IMR-90 (cell line): ENCODE measurements at regions not wholly inside any gene's neighbourhood (a gene's known extent, or its start where the extent isn't known, plus 50 kb on each side); places are given as distances from the start of the nearest gene placed in this dataset.

ENCODE experiments used
- ATAC-seq: fragments of 200-7000 bp; cut with Tn5 transposase; 2 replicates; pipeline ENCODE4 v1.9.1; 2020; ENCODE audit warnings: low read depth, mild to moderate bottlenecking, moderate library complexity
- BruUV-seq: library from RNA; stranded (reverse); fragments of 400-500 nt; replicated peaks from 2 replicates; lab custom pipeline; 2021; lab: Mats Ljungman, UMichigan
- CTCF ChIA-PET: fragments of 300-600 bp; formaldehyde crosslinking; extraction: SDS; loops from one replicate; lab custom pipeline; 2021; ENCODE audit warnings: antibody characterized with exemption; lab: Yijun Ruan, JAX
- POLR2A ChIA-PET: fragments of 300-600 bp; sonication (Branson Sonifier 250); formaldehyde crosslinking; loops from one replicate; lab custom pipeline; 2022; ENCODE audit warnings: antibody characterized with exemption; ENCODE audit not compliant: unreplicated experiment; lab: Charles Lee
- DNase-seq: peaks from one replicate; pipeline ENCODE4 v3.0.0; 2013
- H2AFZ ChIP-seq: replicated peaks from 2 replicates; pipeline ENCODE3; 2013; ENCODE audit warnings: low read length, mild to moderate bottlenecking; ENCODE audit not compliant: poor library complexity
- H2AK5ac ChIP-seq: 2 replicates; pipeline ENCODE4 v1.6.1; 2013; ENCODE audit warnings: low read depth, low read length, inconsistent platforms
- H2AK9ac ChIP-seq: replicated peaks from 2 replicates; pipeline ENCODE3; 2013; ENCODE audit warnings: mild to moderate bottlenecking, low read depth, low read length, moderate library complexity; ENCODE audit not compliant: poor library complexity
- H2BK120ac ChIP-seq: 2 replicates; pipeline ENCODE4 v1.6.1; 2013; ENCODE audit warnings: low read depth, low read length, inconsistent platforms
- H2BK15ac ChIP-seq: 3 replicates; pipeline ENCODE4 v1.6.1; 2013; ENCODE audit warnings: low read depth, low read length, inconsistent platforms
- H2BK20ac ChIP-seq: 2 replicates; pipeline ENCODE4 v1.6.1; 2013; ENCODE audit warnings: low read depth, mild to moderate bottlenecking, inconsistent platforms, low read length, moderate library complexity
- H2BK5ac ChIP-seq: 2 replicates; pipeline ENCODE4 v1.6.1; 2013; ENCODE audit warnings: mild to moderate bottlenecking, low read depth, low read length, inconsistent platforms; ENCODE audit not compliant: poor library complexity, severe bottlenecking
- H3K14ac ChIP-seq: replicated peaks from 2 replicates; pipeline ENCODE4 v1.6.1; 2013; ENCODE audit warnings: low read depth, low read length, inconsistent platforms
- H3K18ac ChIP-seq: 2 replicates; pipeline ENCODE4 v1.6.1; 2013; ENCODE audit warnings: low read depth, low read length, control low read depth
- H3K23ac ChIP-seq: 2 replicates; pipeline ENCODE4 v1.6.1; 2013; ENCODE audit warnings: low read depth, low read length, inconsistent platforms
- H3K27ac ChIP-seq: 2 replicates; pipeline ENCODE4 v1.5.1; 2013; ENCODE audit warnings: mild to moderate bottlenecking, control low read depth, low read length; ENCODE audit not compliant: insufficient read depth
- H3K27me3 ChIP-seq: 2 replicates; pipeline ENCODE4 v1.6.1; 2013; ENCODE audit warnings: low read length; ENCODE audit not compliant: control insufficient read depth, insufficient read depth
- H3K36me3 ChIP-seq: 2 replicates; pipeline ENCODE4 v1.6.1; 2013; ENCODE audit warnings: low read length, mixed read lengths; ENCODE audit not compliant: control insufficient read depth, insufficient read depth
- H3K4ac ChIP-seq: 2 replicates; pipeline ENCODE4 v1.6.1; 2013; ENCODE audit warnings: low read depth, low read length, inconsistent platforms
- H3K4me1 ChIP-seq: 2 replicates; pipeline ENCODE4 v1.6.1; 2013; ENCODE audit warnings: low read length, mixed read lengths; ENCODE audit not compliant: control insufficient read depth, insufficient read depth
- H3K4me2 ChIP-seq: 2 replicates; pipeline ENCODE4 v1.6.1; 2013; ENCODE audit warnings: low read depth, mild to moderate bottlenecking, control low read depth, low read length, moderate library complexity
- H3K4me3 ChIP-seq: 2 replicates; pipeline ENCODE4 v1.5.1; 2013; ENCODE audit warnings: low read depth, mild to moderate bottlenecking, control low read depth, low read length, moderate library complexity; ENCODE audit not compliant: insufficient read depth
- H3K56ac ChIP-seq: 2 replicates; pipeline ENCODE4 v1.6.1; 2013; ENCODE audit warnings: low read length, inconsistent platforms; ENCODE audit not compliant: insufficient read depth; ENCODE audit errors: extremely low read depth
- H3K79me1 ChIP-seq, 2 experiments: 2 replicates each; pipeline ENCODE4 v1.6.1; 2013; ENCODE audit warnings: low read length in 2 of 2, inconsistent platforms in 1 of 2, low read depth in 1 of 2
- H3K9ac ChIP-seq: 2 replicates; pipeline ENCODE4 v1.6.1; 2013; ENCODE audit warnings: low read depth, low read length, control low read depth
- H3K9me1 ChIP-seq: 2 replicates; pipeline ENCODE4 v1.6.1; 2013; ENCODE audit warnings: low read length, inconsistent platforms; ENCODE audit not compliant: insufficient read depth
- H3K9me3 ChIP-seq: 2 replicates; pipeline ENCODE4 v1.6.1; 2013; ENCODE audit warnings: low read length; ENCODE audit not compliant: control insufficient read depth, insufficient read depth
- H4K20me1 ChIP-seq: 2 replicates; pipeline ENCODE4 v1.6.1; 2013; ENCODE audit warnings: low read length, inconsistent platforms; ENCODE audit not compliant: insufficient read depth
- H4K5ac ChIP-seq: 2 replicates; pipeline ENCODE4 v1.6.1; 2013; ENCODE audit warnings: mild to moderate bottlenecking, low read depth, low read length, control low read depth
- H4K8ac ChIP-seq, 2 experiments: 2 replicates each; pipeline ENCODE4 v1.6.1; 2013; ENCODE audit warnings: low read depth in 2 of 2, low read length in 2 of 2, control low read depth in 1 of 2, inconsistent platforms in 1 of 2
- H4K91ac ChIP-seq: 2 replicates; pipeline ENCODE4 v1.6.1; 2013; ENCODE audit warnings: low read depth, low read length, inconsistent platforms; ENCODE audit not compliant: insufficient read depth
- BHLHE40 ChIP-seq: fragments of 150-350 bp; IDR thresholded peaks from 2 replicates; pipeline ENCODE4 v1.6.1; 2016; ENCODE audit warnings: mild to moderate bottlenecking, low read depth, low read length
- CEBPB ChIP-seq: IDR thresholded peaks from 2 replicates; pipeline ENCODE4 v1.6.1; 2012; ENCODE audit warnings: low read depth, low read length, improper control_type of control experiment
- CHD1 ChIP-seq: IDR thresholded peaks from 2 replicates; pipeline ENCODE4 v1.6.1; 2012; ENCODE audit warnings: low read depth, low read length, improper control_type of control experiment
- CTCF ChIP-seq: conservative IDR thresholded peaks from 2 replicates; pipeline ENCODE4 v1.5.1; 2012; ENCODE audit warnings: mild to moderate bottlenecking, low read depth, low read length, improper control_type of control experiment
- ELK1 ChIP-seq: fragments of 150-350 bp; IDR thresholded peaks from 2 replicates; pipeline ENCODE4 v1.6.1; 2016; ENCODE audit warnings: low read depth, mild to moderate bottlenecking, low read length, moderate library complexity, borderline replicate concordance
- FOS ChIP-seq: fragments of 150-350 bp; IDR thresholded peaks from 2 replicates; pipeline ENCODE4 v1.6.1; 2016; ENCODE audit warnings: low read depth, low read length
- MAFK ChIP-seq: IDR thresholded peaks from 2 replicates; pipeline ENCODE4 v1.6.1; 2012; ENCODE audit warnings: low read depth, low read length, improper control_type of control experiment
- MAZ ChIP-seq: IDR thresholded peaks from 2 replicates; pipeline ENCODE4 v1.6.1; 2012; ENCODE audit warnings: low read depth, mild to moderate bottlenecking, low read length, improper control_type of control experiment, moderate library complexity, borderline replicate concordance
- MXI1 ChIP-seq: IDR thresholded peaks from 2 replicates; pipeline ENCODE4 v1.6.1; 2012; ENCODE audit warnings: low read depth, mild to moderate bottlenecking, low read length, moderate library complexity, borderline replicate concordance
- NFE2L2 ChIP-seq: fragments of 150-350 bp; IDR thresholded peaks from 2 replicates; pipeline ENCODE4 v1.6.1; 2016; ENCODE audit warnings: low read depth, mild to moderate bottlenecking, low read length
- POLR2A ChIP-seq: IDR thresholded peaks from 2 replicates; pipeline ENCODE4 v1.6.1; 2012; ENCODE audit warnings: mild to moderate bottlenecking, low read depth, low read length
- RAD21 ChIP-seq: IDR thresholded peaks from 2 replicates; pipeline ENCODE4 v1.6.1; 2012; ENCODE audit warnings: low read length, improper control_type of control experiment
- RCOR1 ChIP-seq: IDR thresholded peaks from 2 replicates; pipeline ENCODE4 v1.6.1; 2012; ENCODE audit warnings: mild to moderate bottlenecking, low read length, improper control_type of control experiment; ENCODE audit not compliant: insufficient replicate concordance
- RFX5 ChIP-seq: IDR thresholded peaks from 2 replicates; pipeline ENCODE4 v1.8.0; 2012; ENCODE audit warnings: low read depth, mild to moderate bottlenecking, low read length, moderate library complexity
- SMC3 ChIP-seq: fragments of 150-350 bp; IDR thresholded peaks from 2 replicates; pipeline ENCODE4 v1.6.1; 2016; ENCODE audit warnings: low read depth, mild to moderate bottlenecking, antibody characterized with exemption, low read length, moderate library complexity
- USF2 ChIP-seq: fragments of 150-350 bp; IDR thresholded peaks from 2 replicates; pipeline ENCODE4 v1.6.1; 2017; ENCODE audit warnings: mild to moderate bottlenecking, antibody characterized with exemption, low read length, low read depth
- WGBS, 2 experiments: methylation state at CpG; one replicate each; pipeline versions ENCODE4 v1.1.5 to v1.1.7; 2013; ENCODE audit warnings: missing lambda C conversion rate in 2 of 2; ENCODE audit not compliant: insufficient read length in 1 of 2; ENCODE audit errors: extremely low coverage in 2 of 2; 5-methylcytosine and 5-hydroxymethylcytosine counted together
- dilution Hi-C: fragments of 300-500 bp; cut with HindIII; formaldehyde crosslinking; loops from one replicate; pipeline ENCODE4 v1.14.3; 2018; ENCODE audit warnings: low sequenced_read_pairs; ENCODE audit not compliant: unreplicated experiment
- in situ Hi-C: fragments of 300-500 bp; cut with MboI; formaldehyde crosslinking; loops from 3 replicates; pipeline ENCODE4 v1.14.3; 2019; ENCODE audit warnings: low sequenced_read_pairs, inconsistent platforms, mixed read lengths
- intact Hi-C: fragments of 100-400 bp; cut with micrococcal nuclease; formaldehyde crosslinking; loops from 2 replicates; pipeline ENCODE4 v1.10.0; 2022

GRCh38 chr1:234841281-234841680 lies 231.3 kb upstream of the IRF2BP2 start:
- no peak overlapping the region for H3K4me3 ChIP-seq
- H3K9ac ChIP-seq = no peak overlapping the region
- no peaks in the 10 kb centered on the region for H3K79me1 ChIP-seq
- no peak overlapping the region for H2BK5ac ChIP-seq
- H3K27ac ChIP-seq = no peak overlapping the region
- in situ Hi-C loops = no loop called here
- no peaks in the 10 kb centered on the region; the same call in 1 of the 2 replicates for H3K9me1 ChIP-seq
- 0 out of 2 replicates have a peak overlapping the region, but pooled peaks have one; percentile 26 for H4K91ac ChIP-seq
- no peaks in the 10 kb centered on the region for H4K20me1 ChIP-seq
- ChIA-PET CTCF (no interaction called here), POLR2A (no interaction called here)
- H2AFZ ChIP-seq = no peak overlapping the region
- no peak overlapping the region for H3K18ac ChIP-seq
- no peaks in the 10 kb centered on the region for H3K36me3 ChIP-seq
- H4K8ac ChIP-seq = no peak overlapping the region
- H3K9me3 ChIP-seq = no peaks in the 10 kb centered on the region
- WGBS, 2 experiments = no CpG with 5 or more reads among the region's 3 CpGs
- no TSS peak for BruUV-seq
- no peak overlapping the region for H3K14ac ChIP-seq
- no peak overlapping the region for H2BK15ac ChIP-seq
- no peak overlapping the region for H3K4ac ChIP-seq
- H2AK9ac ChIP-seq = no peak overlapping the region
- H2BK20ac ChIP-seq = no peak overlapping the region; the same call in 1 of the 2 replicates
- dilution Hi-C loops = loop anchor here (25.0 kb wide), 1 partner anchor 104 kb away; no protein-coding TSS in a partner anchor
- H2AK5ac ChIP-seq = no peak overlapping the region
- H4K5ac ChIP-seq = peak overlapping the region; percentile 34; the same call in 1 of the 2 replicates
- H3K4me2 ChIP-seq = no peak overlapping the region
- H3K56ac ChIP-seq = no peak overlapping the region
- intact Hi-C loops = no loop called here
- TF ChIP-seq BHLHE40 (no peak), MXI1 (no peak), MAFK (no peak), USF2 (no peak), FOS (no peak), MAZ (no peak), RCOR1 (no peak), SMC3 (no peak), RAD21 (no peak), CTCF (no peak), CEBPB (no peak), NFE2L2 (no peak), RFX5 (no peak), ELK1 (no peak), CHD1 (no peak), POLR2A (no peak)
- peaks cover 7% of the 10 kb centered on the region for H3K4me1 ChIP-seq
- DNase-seq (no peak), ATAC-seq (no peak)
- no peaks in the 10 kb centered on the region for H3K27me3 ChIP-seq
- no peak overlapping the region for H2BK120ac ChIP-seq
- no peak overlapping the region for H3K23ac ChIP-seq
